Caco-2 (cell line): ENCODE measurements at regions not wholly inside any gene's neighbourhood (a gene's known extent, or its start where the extent isn't known, plus 50 kb on each side); places are given as distances from the start of the nearest gene placed in this dataset.

Experiments
- BruUV-seq: library from RNA; stranded (reverse); fragments of 400-500 nt; replicated peaks from 2 replicates; lab custom pipeline; 2021; lab: Mats Ljungman, UMichigan
- CTCF ChIA-PET: fragments of 300-600 bp; sonication (Branson Sonifier 250); formaldehyde crosslinking; loops from one replicate; lab custom pipeline; 2022; ENCODE audit warnings: antibody characterized with exemption; lab: Charles Lee
- POLR2A ChIA-PET: fragments of 300-600 bp; sonication (Branson Sonifier 250); formaldehyde crosslinking; loops from one replicate; lab custom pipeline; 2022; ENCODE audit warnings: antibody characterized with exemption; lab: Charles Lee
- DNase-seq, 2 experiments: peaks; one replicate each; pipeline versions ENCODE4 v3.0.0 to v3.0.0-alpha.2; 2020 to 2022
- H3K27me3 ChIP-seq: replicated peaks from 2 replicates; pipeline ENCODE4 v1.6.0; 2011; ENCODE audit warnings: low read length; ENCODE audit not compliant: control insufficient read depth, insufficient read depth
- H3K36me3 ChIP-seq: 2 replicates; pipeline ENCODE4 v1.5.1; 2011; ENCODE audit warnings: low read length; ENCODE audit not compliant: control insufficient read depth, insufficient read depth
- H3K4me1 ChIP-seq: fragments of 250-450 bp; sonication (Bioruptor Pico); 2 replicates; pipeline ENCODE4 v1.5.1; 2020; ENCODE audit warnings: mild to moderate bottlenecking
- H3K4me3 ChIP-seq: 2 replicates; pipeline ENCODE4 v1.5.1; 2011; ENCODE audit warnings: low read depth, mild to moderate bottlenecking, control low read depth, low read length
- H3K9me3 ChIP-seq: fragments of 250-450 bp; sonication (Bioruptor Pico); 2 replicates; pipeline ENCODE4 v1.5.1; 2020; ENCODE audit warnings: mild to moderate bottlenecking, moderate library complexity
- H3K27ac Mint-ChIP-seq: one replicate; pipeline ENCODE4 v1.8.0; 2022; ENCODE audit warnings: mixed read lengths; ENCODE audit not compliant: unreplicated experiment
- H3K27me3 Mint-ChIP-seq: one replicate; pipeline ENCODE4 v1.8.0; 2022; ENCODE audit warnings: mixed read lengths; ENCODE audit not compliant: insufficient read depth, unreplicated experiment
- H3K36me3 Mint-ChIP-seq: one replicate; pipeline ENCODE4 v1.8.0; 2022; ENCODE audit warnings: mild to moderate bottlenecking, mixed read lengths; ENCODE audit not compliant: insufficient read depth, unreplicated experiment
- H3K4me1 Mint-ChIP-seq: one replicate; pipeline ENCODE4 v1.8.0; 2022; ENCODE audit warnings: low read depth, mixed read lengths; ENCODE audit not compliant: unreplicated experiment
- H3K4me3 Mint-ChIP-seq: one replicate; pipeline ENCODE4 v1.8.0; 2022; ENCODE audit warnings: mild to moderate bottlenecking, moderate library complexity, mixed read lengths; ENCODE audit not compliant: unreplicated experiment
- H3K9me3 Mint-ChIP-seq: one replicate; pipeline ENCODE4 v1.8.0; 2022; ENCODE audit warnings: mixed read lengths; ENCODE audit not compliant: unreplicated experiment
- intact Hi-C: fragments of 100-400 bp; cut with micrococcal nuclease; formaldehyde crosslinking; loops from one replicate; pipeline ENCODE4 v1.10.0; 2022; ENCODE audit not compliant: unreplicated experiment
- TF ChIP-seq, protein P1 (sequence below), 2 experiments: fragments of 200-600 bp in 1 of 2; IDR thresholded peaks; 1 replicate in 1 of 2; 2 replicates in 1 of 2; pipeline versions ENCODE4 v1.5.1 to v1.8.0; 2011 to 2022; ENCODE audit warnings: antibody characterized with exemption in 1 of 2, control low read depth in 1 of 2, inconsistent platforms in 1 of 2, low read depth in 1 of 2, low read length in 1 of 2, mild to moderate bottlenecking in 1 of 2, moderate library complexity in 1 of 2; ENCODE audit not compliant: insufficient read depth in 1 of 2, severe bottlenecking in 1 of 2, unreplicated experiment in 1 of 2

DNA sequence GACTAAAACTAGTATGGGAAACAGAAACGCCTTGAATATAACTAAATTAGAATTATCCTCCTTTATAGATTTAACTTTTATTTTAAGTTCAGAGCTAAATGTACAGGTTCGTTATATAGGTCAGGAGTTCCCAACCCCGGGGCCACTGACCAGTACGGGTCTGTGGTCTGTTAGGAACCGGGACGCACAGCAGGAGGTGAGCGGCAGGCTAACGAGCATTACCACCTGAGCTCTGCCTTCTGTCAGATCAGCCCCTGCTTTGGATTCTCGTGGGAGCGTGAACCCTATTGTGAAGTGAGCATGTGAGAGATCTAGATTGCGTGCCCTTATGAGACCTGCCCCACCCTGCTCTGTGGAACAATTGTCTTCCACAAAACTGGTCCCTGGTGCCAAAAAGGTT is 51.0 kb downstream of the FAT4 start:
- ChIA-PET POLR2A (no interaction called here), CTCF (no interaction called here)
- no peak overlapping the region for H3K4me3 ChIP-seq
- no peaks in the 10 kb centered on the region for H3K36me3 Mint-ChIP-seq
- BruUV-seq, result no TSS peak
- no peaks in the 10 kb centered on the region for H3K9me3 Mint-ChIP-seq
- H3K27me3 Mint-ChIP-seq, result peaks cover 6% of the 10 kb centered on the region
- DNase-seq, result no peak
- intact Hi-C loops, result no loop called here
- H3K36me3 ChIP-seq, result no peaks in the 10 kb centered on the region
- H3K27me3 ChIP-seq, result no peaks in the 10 kb centered on the region
- H3K4me1 Mint-ChIP-seq, result no peaks in the 10 kb centered on the region
- H3K4me3 Mint-ChIP-seq, result no peak overlapping the region
- H3K9me3 ChIP-seq, result no peaks in the 10 kb centered on the region
- TF ChIP-seq, protein P1, sequence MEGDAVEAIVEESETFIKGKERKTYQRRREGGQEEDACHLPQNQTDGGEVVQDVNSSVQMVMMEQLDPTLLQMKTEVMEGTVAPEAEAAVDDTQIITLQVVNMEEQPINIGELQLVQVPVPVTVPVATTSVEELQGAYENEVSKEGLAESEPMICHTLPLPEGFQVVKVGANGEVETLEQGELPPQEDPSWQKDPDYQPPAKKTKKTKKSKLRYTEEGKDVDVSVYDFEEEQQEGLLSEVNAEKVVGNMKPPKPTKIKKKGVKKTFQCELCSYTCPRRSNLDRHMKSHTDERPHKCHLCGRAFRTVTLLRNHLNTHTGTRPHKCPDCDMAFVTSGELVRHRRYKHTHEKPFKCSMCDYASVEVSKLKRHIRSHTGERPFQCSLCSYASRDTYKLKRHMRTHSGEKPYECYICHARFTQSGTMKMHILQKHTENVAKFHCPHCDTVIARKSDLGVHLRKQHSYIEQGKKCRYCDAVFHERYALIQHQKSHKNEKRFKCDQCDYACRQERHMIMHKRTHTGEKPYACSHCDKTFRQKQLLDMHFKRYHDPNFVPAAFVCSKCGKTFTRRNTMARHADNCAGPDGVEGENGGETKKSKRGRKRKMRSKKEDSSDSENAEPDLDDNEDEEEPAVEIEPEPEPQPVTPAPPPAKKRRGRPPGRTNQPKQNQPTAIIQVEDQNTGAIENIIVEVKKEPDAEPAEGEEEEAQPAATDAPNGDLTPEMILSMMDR (IDR thresholded peaks at IDR 0.05; ENCODE audit: insufficient read depth in 1 of 2, low read depth in 1 of 2, low read length in 1 of 2, severe bottlenecking in 1 of 2, unreplicated experiment in 1 of 2), result no peak
- H3K4me1 ChIP-seq, result no peaks in the 10 kb centered on the region
- H3K27ac Mint-ChIP-seq, result no peak overlapping the region

GRCh38 chr4:125368146-125368545 is 53.4 kb downstream of the FAT4 start:
- Histone ChIP-seq H3K36me3 (no peaks in the 10 kb centered on the region), H3K27me3 (no peaks in the 10 kb centered on the region), H3K4me3 (no peak overlapping the region), H3K4me1 (no peaks in the 10 kb centered on the region), H3K9me3 (no peaks in the 10 kb centered on the region)
- ChIA-PET POLR2A (no interaction called here), CTCF (no interaction called here)
- Mint-ChIP-seq H3K27me3 (peaks cover 6% of the 10 kb centered on the region), H3K4me3 (no peak overlapping the region), H3K27ac (no peak overlapping the region), H3K9me3 (no peaks in the 10 kb centered on the region), H3K36me3 (no peaks in the 10 kb centered on the region), H3K4me1 (no peaks in the 10 kb centered on the region)
- BruUV-seq, result no TSS peak
- no peak for DNase-seq
- TF ChIP-seq, protein P1 (IDR thresholded peaks at IDR 0.05; ENCODE audit: insufficient read depth in 1 of 2, low read depth in 1 of 2, low read length in 1 of 2, severe bottlenecking in 1 of 2, unreplicated experiment in 1 of 2), result no peak
- intact Hi-C loops, result no loop called here

DNA sequence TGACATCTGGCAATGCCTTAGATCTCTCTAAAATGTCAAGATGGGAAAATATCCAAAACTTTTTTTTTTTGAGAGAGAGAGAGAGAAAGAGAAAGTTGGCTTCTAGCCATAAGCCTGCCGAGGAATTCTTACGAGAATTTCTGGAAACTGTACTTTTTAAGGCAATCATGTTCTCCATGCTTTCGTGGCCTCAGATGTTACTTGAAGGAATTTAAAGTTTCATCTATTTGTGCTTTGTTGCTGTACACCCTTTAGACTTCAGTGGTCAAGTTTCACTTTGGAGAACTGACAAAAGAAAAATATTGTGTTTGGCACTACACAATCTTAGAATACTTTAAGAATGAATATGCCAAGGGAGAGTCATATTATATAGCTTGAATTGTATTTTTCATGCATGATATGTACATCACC is 53.9 kb downstream of the FAT4 start:
- Mint-ChIP-seq H3K9me3 (no peaks in the 10 kb centered on the region), H3K4me3 (no peak overlapping the region), H3K27ac (no peak overlapping the region), H3K27me3 (peaks cover 6% of the 10 kb centered on the region), H3K36me3 (no peaks in the 10 kb centered on the region), H3K4me1 (no peaks in the 10 kb centered on the region)
- Histone ChIP-seq H3K4me3 (no peak overlapping the region), H3K4me1 (no peaks in the 10 kb centered on the region), H3K36me3 (no peaks in the 10 kb centered on the region), H3K27me3 (no peaks in the 10 kb centered on the region), H3K9me3 (no peaks in the 10 kb centered on the region)
- intact Hi-C loops, result no loop called here
- CTCF ChIA-PET, result no interaction called here
- POLR2A ChIA-PET, result no interaction called here
- TF ChIP-seq, protein P1 (IDR thresholded peaks at IDR 0.05; ENCODE audit: insufficient read depth in 1 of 2, low read depth in 1 of 2, low read length in 1 of 2, severe bottlenecking in 1 of 2, unreplicated experiment in 1 of 2), result no peak
- no peak for DNase-seq
- no TSS peak for BruUV-seq
